Fibroblast of lung (primary cell): ENCODE measurements at regions not wholly inside any gene's neighbourhood (a gene's known extent, or its start where the extent isn't known, plus 50 kb on each side); places are given as distances from the start of the nearest gene placed in this dataset.

Experiments used
- CTCF ChIP-seq, 2 donors: IDR thresholded peaks in 1 of 2; conservative IDR thresholded peaks in 1 of 2; 1 replicate in 1 of 2; 2 replicates in 1 of 2; pipeline ENCODE4 v1.5.1; 2011 to 2012; ENCODE audit warnings: low read length in 2 of 2, control low read depth in 1 of 2, inconsistent platforms in 1 of 2, low read depth in 1 of 2, mild to moderate bottlenecking in 1 of 2
- EZH2 ChIP-seq: IDR thresholded peaks from 2 replicates; pipeline ENCODE4 v1.5.1; 2012; ENCODE audit warnings: low read length, control low read depth, mild to moderate bottlenecking; ENCODE audit errors: missing control alignments

- TF ChIP-seq CTCF (conservative IDR thresholded peaks at IDR 0.05 in 1 of 2, IDR thresholded peaks at IDR 0.05 in 1 of 2; ENCODE audit: low read depth in 1 of 2, low read length in 2 of 2), result no peak
- no peak for TF ChIP-seq EZH2
Measured at GRCh38 chr2:217048730-217049129, 188.9 kb upstream of the TNP1 start.
